CD4-positive, alpha-beta T cell treated with Interleukin-6 for 4 hours (primary cell): ENCODE measurements at regions not wholly inside any gene's neighbourhood (a gene's known extent, or its start where the extent isn't known, plus 50 kb on each side); places are given as distances from the start of the nearest gene placed in this dataset.

ENCODE experiments used
- DNase-seq: peaks from one replicate; pipeline ENCODE4 v3.0.0-alpha.2; 2020; ENCODE audit warnings: mixed read lengths

- no peak for DNase-seq
These were observed 88.8 kb upstream of the SEPTIN5 start for GRCh38 chr22:19625331-19626041.

GRCh38 chr22:19626042-19626587, 88.2 kb upstream of the SEPTIN5 start:
- DNase-seq = no peak

GRCh38 chr22:19626666-19627065, 87.6 kb upstream of the SEPTIN5 start:
- DNase-seq = no peak

- DNase-seq = no peak
These were observed 86.1 kb upstream of the SEPTIN5 start for GRCh38 chr22:19628038-19628776.

- DNase-seq = no peak
These were observed 85.0 kb upstream of the SEPTIN5 start for GRCh38 chr22:19629331-19629719.

- DNase-seq = peak; percentile 88
These were observed 84.4 kb upstream of the SEPTIN5 start for GRCh38 chr22:19629720-19630419.

- DNase-seq = no peak
These were observed 83.7 kb upstream of the SEPTIN5 start for GRCh38 chr22:19630614-19631013.

- DNase-seq = peak; percentile 23
These were observed 82.2 kb upstream of the SEPTIN5 start for GRCh38 chr22:19631899-19632667.

GRCh38 chr22:19632668-19633148, 81.6 kb upstream of the SEPTIN5 start:
- DNase-seq = no peak

- DNase-seq = no peak
These were observed 79.9 kb upstream of the SEPTIN5 start for GRCh38 chr22:19634226-19634975.

- no peak for DNase-seq
These were observed 78.7 kb upstream of the SEPTIN5 start for GRCh38 chr22:19635644-19636043.

- DNase-seq = no peak
These were observed 77.5 kb upstream of the SEPTIN5 start for GRCh38 chr22:19636696-19637407.

GRCh38 chr22:19637408-19638281, 76.7 kb upstream of the SEPTIN5 start:
- DNase-seq = no peak

GRCh38 chr22:19638282-19639015, 75.9 kb upstream of the SEPTIN5 start:
- no peak for DNase-seq

GRCh38 chr22:19639610-19640135, 74.6 kb upstream of the SEPTIN5 start:
- DNase-seq = no peak

GRCh38 chr22:19640306-19640705, 74.0 kb upstream of the SEPTIN5 start:
- DNase-seq = no peak

- DNase-seq = no peak
These were observed 72.9 kb upstream of the SEPTIN5 start for GRCh38 chr22:19641254-19641982.

- DNase-seq = no peak
These were observed 72.3 kb upstream of the SEPTIN5 start for GRCh38 chr22:19641983-19642451.
